NCI-H1048 (cell line): ENCODE measurements at regions not wholly inside any gene's neighbourhood (a gene's known extent, or its start where the extent isn't known, plus 50 kb on each side); places are given as distances from the start of the nearest gene placed in this dataset.
"Not testable (repeated sequence)": the region's sequence is repeated elsewhere in the genome, so short reads cannot be mapped to it uniquely, and the experiment has no call there.

Experiments used
- DNase-seq: peaks from one replicate; lab custom pipeline; 2025; lab: John Stamatoyannopoulos, UW

DNA sequence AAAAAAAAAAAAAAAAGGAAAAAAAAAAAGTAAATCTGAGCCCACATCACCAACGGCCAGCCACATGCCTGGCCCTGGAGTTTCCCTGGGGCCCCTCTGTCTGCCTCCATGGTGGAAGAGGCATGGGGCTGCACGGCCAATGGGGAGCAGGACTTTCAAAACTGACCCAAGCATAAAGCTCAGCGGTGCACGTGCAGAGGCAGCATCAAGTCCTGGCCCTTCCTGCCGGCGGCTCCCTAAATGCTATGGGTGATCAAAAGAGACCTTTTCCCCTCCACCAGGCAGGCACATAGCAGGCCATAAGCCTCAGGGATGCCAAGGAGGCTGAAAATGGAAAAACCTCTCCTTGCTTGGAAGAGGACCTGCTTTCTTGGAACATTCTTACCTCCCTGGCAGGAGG lies 94.3 kb downstream of the OAT start:
- no peak for DNase-seq

DNA sequence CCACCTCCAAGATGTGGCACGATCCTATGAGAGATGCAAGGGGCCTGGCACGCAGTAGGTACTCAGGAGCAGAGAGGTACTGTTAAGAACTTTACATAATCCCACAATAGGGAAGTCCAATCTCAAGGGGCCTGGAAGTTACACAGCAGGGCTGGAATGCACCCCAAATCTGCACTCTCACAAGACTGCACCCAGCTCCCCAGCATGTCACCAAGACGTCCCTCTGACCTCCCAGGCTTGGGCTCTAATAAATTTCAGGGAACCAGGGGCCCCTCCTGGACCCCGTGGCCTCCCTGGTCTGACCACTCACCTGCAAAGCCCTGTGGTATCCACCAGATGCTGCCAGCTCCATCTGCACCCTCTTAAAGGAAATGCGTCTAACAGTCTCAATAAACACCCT lies 94.9 kb downstream of the OAT start:
- no peak for DNase-seq

DNA sequence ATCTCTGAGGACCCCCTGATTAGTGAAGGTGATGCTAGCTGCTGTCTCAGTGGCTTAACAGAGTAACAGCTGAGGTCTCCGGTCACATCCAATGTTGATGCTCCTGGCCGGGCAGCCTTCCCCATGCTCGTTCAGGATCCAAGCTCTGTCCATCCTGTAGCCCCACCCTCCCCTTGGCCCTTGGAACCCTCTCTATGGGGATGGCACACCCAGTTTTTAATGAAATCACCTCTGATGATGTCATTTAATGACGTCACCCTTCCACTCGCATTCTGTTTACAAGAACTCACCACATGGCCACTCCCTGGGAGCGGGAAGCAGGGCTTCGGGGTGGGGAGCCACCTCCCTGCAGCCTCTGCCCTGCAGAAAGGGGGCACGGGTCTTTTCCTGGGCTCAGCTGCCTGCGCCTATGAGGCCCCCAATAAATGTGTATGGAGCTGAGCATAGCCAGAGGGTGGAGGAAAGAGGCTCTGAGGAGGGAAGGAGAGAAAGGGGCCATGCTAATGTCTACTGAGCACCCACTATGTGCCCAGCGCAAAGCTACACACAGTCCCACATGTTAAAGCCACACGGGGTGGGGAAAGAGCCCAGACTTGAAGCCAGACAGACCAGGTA lies 95.5 kb downstream of the OAT start:
- no peak for DNase-seq

DNA sequence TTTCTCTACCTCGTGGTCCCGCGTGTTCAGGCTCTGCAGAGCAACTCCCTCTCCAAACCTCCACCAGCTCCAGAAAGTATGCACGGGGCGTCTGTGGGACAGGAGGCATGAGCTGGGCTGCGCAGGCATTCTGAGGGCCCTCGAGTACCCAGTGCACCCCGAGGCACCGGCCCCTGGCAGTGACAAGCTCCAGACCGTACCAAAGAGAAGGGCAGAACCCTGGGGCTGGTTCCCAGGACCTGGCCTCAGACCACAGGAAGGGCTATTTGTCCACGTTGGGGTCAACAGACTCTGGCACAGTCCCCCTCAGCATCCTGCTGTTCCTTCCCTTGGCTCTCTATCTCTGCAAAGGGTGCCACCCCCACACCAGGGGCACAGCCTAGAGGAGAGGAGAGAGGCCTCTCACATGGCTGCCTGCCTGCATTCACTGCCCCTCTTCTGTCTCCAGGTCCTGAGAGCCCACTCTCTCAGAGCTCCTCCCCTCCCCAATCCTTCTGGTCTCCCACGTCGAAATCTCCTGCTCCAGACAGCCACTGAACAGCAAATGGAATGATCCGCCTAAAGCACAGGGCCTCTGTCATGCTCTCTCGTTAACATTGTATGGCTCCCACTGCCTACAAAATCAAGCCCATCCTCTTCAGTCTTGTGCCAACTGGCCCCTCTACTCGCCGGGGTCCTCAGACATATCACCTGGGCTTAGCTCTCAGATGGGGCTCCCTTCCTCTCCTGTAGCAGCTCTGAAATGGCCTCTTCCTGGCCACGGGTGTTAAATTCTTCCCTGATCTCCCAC lies 96.3 kb downstream of the OAT start:
- no peak for DNase-seq

DNA sequence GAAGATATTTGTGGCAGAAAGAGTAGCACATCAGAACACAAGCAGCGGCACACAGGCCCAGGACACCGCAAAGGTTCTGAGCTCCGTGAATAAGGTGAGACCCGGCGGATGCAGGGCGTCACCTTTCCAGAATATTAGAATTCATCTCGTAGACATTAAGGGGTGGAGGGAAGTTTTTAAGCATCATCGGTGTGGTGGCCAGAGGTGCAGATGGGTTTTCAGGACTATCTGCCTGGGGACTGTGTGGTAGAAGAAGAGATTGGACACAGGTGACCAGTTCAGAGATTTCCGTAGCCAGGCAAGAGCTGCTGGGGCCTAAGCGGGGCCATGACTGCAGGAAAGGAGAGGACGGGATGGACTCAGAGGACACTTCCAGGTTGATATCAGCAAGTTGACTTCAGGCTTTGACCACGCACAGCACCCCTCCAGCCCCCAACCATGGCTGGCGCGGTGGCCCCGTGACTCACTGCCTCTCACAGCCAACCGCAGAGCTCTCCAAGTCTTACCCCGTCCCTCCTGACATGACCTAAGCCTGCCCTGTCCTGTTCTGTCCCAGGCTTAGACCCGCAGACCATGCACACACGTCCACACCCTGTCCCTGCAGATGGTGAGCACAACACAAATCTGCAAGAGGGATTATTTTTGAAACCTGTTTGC lies 97.2 kb downstream of the OAT start:
- no peak for DNase-seq

DNA sequence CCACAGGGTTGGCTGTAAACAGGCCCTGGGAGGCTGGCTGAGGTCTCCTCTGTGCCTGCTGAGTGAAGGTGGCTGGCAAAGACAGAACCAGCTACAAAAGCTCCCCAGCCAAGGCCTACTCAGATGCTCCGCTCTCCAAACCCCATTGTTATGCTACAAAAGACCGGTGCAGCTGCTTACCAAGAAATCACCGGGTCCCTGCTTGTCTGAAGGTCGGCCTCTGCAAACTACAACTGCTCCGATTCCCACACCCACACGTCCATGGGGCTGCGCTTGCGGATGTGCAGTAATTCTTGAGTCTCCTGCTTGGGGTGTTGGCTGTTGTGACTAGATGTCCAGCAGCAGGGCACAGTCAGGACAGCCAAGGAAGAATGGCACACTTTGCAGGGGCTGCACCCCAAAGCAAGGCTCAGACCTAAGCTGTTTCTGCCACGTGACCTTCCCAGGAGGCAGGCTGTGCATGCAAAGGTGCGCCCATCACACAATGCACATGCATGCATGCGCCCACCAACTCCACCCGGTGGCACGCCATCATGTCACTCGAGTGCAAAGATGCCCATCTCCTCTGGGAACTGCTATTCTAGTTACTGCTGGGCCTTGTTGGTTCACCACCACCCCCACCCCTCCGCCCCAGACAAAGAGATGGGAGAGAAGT lies 97.8 kb downstream of the OAT start:
- no peak for DNase-seq

DNA sequence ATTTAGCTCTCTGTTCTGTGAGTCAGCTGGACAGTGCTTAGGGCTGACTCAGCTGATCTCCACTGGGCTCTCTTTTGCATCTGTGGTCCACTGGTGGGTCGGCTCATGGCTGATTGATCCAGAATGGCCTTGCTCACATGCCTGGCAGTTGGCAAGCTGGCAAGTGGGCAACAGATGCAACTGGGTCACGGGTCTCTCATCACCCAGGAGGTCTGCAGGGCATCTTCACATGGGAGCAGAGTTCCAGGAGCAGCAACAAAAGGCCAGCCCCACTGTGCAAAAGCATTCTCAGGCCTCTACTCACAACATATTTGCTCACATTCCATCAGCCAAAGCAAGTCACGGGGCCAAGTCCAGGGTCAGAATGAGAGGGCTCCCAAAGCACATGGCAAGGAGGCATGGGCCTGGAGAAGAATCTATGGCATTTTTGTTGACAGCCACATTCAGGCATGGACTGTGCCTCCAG lies 98.8 kb downstream of the OAT start:
- no peak for DNase-seq

DNA sequence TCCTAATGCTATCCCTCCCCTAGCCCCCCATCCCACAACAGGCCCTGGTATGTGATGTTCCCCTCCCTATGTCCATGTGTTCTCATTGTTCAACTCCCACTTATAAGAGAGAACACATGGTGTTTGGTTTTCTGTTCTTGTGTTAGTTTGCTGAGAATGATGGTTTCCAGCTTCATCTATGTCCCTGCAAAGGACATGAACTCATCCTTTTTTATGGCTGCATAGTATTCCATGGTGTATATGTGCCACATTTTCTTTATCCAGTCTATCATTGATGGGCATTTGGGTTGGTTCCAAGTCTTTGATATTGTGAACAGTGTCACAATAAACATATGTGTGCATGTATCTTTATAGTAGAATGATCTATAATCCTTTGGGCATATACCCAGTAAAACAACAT lies 99.2 kb downstream of the OAT start:
- DNase-seq, result not testable (repeated sequence)

DNA sequence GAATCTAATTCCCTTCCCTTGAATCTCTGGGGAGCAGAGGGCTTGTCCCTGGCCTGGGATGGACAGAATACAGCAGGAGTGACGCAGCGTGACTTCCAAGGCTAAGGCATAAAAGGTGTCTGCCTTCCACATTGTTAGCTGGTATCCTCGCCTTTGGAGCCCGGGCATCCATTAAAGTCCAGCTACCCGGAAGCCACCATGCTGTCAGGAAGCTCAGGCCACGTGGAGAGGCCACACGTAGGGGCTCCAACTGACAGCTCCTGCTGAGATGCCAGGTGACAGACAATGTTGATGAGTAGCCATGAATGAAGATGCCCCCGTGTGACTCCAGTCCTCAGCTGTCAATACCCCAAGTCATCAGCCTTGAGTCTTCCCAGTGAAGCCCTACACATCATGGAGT lies 99.9 kb downstream of the OAT start:
- DNase-seq, result no peak

DNA sequence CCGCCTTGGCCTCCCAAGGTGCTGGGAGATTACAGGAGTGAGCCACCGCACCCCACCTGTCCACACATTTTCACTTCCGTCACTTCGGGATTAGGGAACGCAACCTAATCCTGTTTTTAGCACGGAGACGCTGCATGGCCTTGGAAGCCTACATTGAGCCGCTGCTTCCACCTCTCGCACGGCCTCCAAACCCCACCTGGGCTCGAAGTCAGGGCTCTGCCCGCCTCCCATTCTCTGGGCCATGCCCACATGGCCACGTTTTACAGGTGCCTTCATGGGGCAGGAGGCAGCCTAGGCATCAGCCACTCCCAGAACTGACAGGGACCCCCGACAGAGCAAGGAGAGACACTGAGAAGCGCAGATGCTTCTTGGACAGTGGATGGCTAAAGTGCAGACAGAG lies 100.6 kb downstream of the OAT start:
- no peak for DNase-seq

DNA sequence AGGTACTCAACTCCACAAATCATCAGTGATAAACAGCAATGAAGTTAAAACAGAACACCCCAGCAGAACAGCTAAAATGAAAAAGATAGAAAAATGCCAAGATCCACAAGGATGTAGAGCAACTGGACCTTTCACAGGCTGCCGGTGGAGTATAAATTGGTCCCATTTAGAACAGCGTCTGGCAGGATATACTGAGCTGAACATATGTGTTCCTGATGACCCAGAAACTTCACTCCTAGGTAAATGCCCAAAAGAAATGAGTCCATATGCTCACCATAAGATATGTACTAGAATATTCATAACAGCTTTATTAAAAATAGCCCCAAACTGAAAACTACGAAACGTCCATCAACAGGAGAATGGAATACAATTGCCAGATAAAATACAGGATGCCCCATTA lies 102.4 kb downstream of the OAT start:
- DNase-seq, result no peak

DNA sequence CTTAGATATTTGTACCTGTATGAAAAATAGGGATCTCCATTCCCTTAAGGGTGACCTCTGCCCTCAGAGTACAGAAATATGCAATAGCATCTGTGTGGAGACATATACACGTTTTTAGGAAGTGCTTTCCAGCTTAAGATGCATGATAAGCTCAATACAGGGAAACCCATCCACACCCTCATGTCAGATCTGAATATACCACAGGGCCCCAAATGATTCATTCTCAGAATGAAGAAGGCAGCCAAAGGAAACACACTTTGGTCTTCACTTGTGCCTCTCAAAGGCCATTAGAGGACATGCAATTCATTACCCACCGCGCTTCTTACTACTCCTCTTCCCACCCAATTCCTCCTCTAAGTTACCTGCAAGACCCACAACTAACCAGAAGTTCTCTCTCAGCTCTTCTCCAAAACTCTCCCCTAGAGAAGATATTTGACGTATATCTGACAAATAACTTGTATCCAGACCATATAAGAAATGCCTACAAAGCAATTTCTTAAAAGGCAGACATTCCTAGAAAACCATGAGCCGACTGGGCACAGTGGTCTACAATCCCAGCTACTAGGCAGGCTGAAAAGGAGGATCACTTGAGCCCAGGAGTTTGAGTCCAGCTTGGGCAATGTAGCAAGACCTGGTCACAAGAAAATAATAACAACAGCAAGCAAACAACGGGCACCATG lies 103.0 kb downstream of the OAT start:
- DNase-seq, result no peak

DNA sequence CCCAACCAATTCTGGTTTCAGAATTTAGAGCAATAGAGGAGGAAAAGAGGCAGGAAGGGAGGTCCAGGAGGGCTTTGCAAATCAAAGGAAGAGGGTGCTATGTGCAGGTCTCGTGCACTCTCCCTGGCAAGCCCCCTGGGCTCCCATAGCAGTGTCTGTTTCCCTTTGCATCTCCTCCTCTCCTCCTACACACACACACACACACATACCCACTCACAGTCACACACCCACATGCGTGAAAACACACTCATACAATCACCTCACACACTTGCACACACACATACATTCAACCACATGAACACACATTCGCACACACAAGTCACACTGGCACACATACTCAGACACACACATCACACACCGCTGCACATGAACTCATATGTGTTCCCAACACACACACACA lies 105.3 kb downstream of the OAT start:
- no peak for DNase-seq

DNA sequence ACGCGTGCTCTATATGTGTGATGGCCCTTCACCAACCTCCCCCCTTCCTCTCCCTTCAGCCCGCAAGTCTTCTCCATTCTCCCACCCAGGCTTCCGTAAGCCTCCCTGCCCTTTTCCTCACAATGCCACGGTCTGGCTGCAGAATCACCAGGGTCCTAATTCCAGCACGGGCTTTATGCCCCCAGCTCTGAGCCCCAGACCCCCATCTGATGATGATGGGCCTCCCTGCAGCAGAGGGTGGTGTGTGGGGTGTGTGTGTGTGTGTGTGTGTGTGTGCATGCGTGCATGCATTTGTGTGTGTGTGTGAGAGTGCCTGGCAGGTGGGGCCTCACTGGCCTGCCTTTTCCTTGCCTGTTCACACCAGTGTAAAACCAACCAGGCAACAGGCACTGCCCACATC lies 109.9 kb downstream of the OAT start:
- DNase-seq, result no peak

DNA sequence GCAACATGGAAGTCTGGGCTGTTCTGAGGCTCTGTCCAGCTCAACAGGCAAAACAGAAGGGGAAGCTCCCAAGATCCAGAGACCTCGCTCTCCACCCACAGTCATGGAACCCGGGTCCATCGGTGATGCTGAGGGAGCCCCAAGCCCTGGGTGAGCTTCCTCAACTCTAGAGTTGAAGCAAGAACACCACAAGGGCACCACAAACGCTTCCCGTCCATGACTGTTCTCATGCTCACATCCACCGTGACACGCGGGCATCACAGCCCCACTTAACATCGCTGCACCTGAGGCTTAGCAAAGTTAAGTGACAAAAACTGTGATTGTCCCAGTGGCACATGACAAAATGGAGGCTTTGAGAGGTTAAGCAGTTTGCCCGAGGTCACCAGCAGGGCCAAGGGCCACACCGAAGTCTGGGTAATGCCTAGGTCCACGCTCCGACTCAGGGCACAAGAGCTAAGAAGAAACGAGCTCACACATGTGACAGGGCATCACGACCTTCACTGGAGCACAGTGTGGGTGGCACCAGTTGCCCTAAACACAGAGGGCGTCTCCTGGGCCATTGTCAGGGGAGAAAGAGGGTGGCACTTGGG lies 110.6 kb downstream of the OAT start:
- no peak for DNase-seq

DNA sequence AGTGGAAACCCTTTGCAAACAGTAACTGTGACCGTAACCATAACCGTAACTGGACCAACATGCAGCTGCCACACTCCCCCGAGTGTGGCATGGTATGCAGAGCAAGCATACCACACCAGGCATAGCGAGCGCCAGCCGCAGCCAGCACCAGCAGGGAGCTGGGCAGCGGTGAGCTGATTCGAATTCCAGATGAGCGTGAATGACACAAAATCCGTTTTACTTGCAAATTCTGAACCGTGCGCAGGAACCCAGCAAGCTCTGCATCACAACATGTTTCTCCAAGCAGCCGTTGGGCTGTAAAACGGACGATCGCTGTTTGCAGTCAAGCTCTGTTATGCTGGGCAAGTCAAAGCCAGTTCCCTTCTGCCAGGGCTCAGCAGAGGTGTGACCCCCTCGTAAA lies 111.1 kb downstream of the OAT start:
- no peak for DNase-seq

DNA sequence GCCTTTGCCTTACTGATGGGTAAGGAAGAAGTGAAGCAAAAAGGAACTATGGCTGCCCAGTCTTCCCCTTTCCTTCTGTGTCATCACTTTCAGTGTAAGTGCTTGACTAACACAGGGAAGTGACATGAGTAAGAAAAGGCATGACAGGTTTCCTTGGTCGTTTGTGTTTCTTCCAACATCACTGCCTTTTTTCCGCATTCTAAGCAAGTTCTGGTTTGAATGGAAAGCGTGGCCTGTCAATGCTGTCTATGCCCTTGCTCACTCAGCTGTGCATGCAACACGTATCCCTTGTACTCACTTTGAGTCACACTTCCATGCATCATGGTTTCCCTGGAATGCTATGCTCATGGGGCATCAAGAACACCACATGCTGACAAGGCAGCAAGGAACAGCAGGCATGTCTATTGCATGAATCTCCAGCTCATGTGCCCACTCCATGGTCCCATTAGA lies 111.8 kb downstream of the OAT start:
- DNase-seq, result no peak

DNA sequence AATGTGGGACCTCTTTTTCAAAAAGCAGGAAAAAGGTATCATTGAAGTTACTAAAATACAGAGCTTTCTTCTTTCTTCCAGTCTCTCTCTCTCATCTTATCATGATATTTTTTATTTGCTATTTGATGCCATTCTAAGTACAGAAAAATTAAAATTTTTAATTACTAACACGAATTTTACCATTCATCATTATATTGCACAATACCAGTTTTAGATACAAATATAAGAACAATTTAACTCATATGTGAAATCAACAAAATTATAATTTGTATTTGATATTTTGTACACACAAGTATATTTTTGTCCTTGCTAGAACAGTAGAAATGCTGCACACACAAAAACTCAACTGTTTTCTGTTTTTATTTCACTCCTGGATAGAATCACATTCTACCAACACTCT lies 112.2 kb downstream of the OAT start:
- DNase-seq, result no peak

DNA sequence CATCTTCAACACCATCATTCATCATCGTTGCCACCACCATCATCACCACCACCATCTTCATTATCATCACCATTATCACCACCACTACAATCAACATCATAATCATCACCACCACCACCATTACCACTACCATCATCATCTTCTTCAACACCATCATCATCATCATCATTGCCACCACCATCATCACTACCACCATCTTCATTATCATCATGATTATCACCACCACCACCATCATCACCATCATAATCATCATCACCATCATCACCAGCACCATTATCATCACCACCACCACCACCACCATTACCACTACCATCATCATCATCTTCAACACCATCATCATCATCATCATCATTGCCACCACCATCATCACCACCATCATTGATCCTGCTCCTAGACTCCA lies 112.7 kb downstream of the OAT start:
- no peak for DNase-seq

DNA sequence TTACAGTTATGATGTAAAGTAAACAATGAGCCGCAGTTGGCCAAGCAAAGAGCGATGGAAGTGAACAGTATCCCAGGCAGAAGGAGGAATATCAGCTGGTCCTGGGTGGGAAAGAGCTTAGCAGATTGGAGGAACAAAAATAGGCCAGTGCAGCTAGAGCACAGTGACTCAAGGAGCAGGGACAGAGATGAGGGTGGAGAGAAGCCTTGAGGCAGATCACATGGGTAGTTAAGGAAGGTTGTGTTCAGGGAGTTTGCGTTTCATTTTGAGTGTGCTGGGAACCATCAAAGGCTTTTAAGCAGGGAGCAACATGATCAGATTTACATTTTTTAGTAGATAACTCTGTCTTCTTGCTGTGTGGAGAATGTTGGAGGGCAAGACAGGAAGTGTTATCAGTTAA lies 113.6 kb downstream of the OAT start:
- DNase-seq, result no peak

DNA sequence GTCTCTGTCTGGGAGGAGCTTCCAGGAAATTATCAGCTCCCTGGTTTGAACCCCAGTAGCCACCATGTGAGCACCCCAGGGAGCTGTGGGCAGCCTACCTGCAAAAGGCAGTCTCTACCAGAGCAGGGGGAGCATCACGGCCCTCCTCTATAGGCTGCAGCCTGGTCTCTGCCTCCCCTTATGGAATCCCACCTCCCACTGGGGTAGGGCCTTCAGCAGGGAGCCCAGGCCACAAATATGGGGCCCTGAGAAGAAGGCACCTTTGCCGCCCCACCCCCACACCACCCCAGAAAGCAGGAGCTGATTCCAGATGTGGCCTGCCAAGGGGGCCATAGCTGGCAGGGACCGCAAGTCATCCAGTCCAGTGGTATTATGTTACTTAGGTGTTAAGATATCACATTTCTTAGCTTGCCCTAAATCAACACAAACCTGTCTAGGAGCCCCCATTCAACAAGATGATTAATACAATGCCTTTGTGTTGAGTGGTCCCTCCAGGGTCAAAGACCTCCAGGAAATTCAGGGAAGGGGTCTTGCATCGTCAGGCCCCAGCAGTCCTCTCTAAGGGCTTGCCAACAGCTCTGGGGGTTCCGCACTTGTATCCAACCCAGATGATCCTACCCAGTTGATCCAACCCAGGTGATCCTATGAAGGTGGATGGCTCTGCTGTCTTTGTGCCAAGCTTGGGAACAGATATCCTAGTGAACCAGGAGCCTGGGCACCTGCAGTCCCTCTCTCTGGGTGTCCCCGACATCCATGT lies 114.9 kb downstream of the OAT start:
- no peak for DNase-seq
